Activated CD4-positive, alpha-beta T cell treated with anti-CD3 and anti-CD28 coated beads, Interleukin-10, Interleukin-2, amounts not matched to agents 100 ng/mL and 50 ng/mL, durations not matched to agents 16 hours and 8 hours (primary cell): ENCODE measurements at regions not wholly inside any gene's neighbourhood (a gene's known extent, or its start where the extent isn't known, plus 50 kb on each side); places are given as distances from the start of the nearest gene placed in this dataset.

Experiments
- DNase-seq: peaks from one replicate; pipeline ENCODE4 v3.0.0-alpha.2; 2020

DNA sequence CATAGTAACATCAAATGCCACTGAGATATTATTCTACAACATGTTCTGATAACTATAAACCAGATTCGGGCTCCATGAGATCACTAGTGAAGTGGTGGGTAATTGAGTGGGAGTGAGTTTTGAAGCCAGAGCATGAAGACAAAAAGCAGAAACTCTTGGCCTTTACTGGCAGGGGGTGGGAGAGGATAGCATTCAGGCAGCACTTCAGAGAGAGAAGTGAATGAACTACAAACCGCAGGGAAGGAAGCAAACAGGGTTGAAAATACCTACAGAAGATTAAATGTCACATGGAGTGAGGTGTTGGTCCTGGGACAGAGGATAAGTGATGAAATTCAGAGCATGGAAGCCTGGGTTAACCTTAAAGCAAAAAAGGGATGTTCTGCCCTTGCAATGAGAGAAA lies 250.0 kb downstream of the EPM2A start:
- no peak for DNase-seq

DNA sequence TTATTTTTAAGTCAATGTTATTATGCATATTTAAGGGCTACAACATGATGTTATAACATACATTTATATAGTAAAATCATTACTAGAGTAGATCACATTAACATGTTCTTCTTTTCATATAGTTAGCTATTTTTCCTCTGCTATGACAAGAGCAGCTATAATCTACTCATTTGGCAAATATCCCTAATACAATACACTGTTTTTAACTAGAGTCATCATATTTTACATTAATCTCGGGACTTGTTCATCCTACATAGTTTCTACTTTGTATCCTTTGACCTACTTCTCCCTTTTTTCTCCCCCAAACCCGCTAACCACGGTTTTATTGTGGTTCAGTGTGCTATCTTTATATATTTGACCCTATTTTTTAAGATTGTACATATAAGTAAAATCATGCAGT lies 249.0 kb downstream of the EPM2A start:
- DNase-seq = no peak

DNA sequence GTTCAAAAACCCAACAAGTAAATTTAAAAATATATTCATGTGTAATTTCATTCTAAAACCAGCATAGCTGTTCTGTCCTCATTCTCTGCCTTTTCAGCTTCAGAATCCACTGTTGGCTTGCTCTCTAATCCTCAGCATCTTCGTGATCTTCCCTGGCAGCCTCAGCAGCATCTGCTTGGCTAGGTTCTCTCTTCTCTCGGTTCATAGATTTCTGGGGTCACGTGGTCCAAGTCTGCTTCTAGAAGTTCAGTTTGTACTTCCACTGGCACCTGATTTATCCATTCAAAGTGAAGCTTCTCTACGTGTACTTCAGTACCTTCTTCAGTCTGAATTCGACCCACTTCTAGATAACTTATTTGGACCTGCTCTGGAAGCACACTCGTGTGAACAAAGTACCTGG lies 245.7 kb downstream of the EPM2A start:
- no peak for DNase-seq

DNA sequence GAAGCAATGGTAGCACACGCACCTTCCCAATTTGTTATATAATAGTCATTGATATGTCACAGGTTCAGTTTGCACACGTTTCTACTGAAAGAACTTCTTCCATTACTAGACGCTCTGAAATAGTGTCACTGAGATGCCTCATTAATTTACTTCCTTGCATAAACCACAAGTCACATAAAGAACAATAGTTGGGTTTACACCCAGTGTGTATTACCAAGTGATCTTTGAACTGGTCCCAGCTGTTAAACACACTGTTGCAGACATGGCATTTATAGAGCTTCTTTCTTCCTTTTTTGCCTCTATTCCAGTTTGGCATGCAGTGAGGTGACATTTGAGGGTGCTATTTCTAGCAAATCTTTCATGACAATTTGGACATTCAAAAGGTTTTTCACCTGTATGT lies 245.3 kb downstream of the EPM2A start:
- no peak for DNase-seq

DNA sequence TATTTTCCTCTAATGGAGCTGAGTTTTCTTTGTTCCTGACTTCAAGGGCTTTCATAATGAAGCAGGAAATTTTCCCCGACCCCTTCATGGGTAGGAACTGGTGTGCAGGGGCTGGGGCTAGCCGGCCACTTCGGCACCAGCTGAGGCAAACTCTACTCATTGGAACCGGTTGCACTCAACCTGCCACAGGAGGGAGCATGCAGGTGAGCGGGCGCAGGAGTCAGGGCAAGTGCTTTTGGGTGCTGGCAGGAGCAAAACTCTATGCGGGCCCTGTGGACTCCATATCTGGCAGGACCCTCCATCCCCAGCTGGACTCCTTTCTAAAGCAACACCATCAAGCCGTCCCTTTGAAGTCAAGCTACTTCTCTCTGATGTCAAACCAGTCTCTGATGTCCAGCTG lies 244.2 kb downstream of the EPM2A start:
- DNase-seq = no peak

DNA sequence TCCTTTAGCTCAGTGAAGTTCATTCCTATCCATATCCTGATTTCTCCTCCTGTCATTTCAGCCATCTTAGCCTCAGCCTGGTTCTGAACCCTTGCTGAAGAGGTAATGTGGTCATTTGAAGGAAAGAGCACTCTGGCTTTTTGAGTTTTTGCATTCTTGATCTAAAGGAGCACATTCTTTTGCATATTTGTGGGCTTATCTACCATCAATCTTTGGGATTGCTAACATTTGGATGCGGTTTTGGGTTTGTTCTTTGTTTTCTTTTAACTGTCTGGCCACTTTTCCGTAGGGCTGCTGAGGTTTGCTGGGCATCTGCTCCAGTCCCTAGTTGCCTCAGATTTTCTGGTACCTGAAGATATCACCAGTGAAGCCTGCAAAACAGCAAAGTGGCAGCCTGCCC lies 238.3 kb downstream of the EPM2A start:
- no peak for DNase-seq

DNA sequence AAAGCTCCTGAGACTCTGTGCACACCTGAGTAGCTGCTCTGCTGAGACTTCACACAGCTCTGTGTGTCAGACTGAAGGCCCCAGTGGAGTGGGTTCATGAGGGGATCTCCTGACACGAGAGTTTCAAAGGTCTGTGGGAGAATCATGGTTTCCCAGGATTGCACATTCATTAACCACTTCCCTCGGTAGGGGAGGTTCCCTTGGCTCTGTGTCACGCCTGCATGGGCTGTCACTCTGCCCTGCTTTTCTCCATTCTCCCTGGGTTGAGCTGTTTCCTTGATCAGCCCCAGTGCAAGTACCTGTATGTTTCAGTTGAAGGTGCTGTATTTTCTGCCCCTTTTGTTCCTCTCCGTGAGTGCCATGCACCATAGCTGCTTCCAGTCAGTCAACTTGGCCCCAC lies 236.9 kb downstream of the EPM2A start:
- no peak for DNase-seq

DNA sequence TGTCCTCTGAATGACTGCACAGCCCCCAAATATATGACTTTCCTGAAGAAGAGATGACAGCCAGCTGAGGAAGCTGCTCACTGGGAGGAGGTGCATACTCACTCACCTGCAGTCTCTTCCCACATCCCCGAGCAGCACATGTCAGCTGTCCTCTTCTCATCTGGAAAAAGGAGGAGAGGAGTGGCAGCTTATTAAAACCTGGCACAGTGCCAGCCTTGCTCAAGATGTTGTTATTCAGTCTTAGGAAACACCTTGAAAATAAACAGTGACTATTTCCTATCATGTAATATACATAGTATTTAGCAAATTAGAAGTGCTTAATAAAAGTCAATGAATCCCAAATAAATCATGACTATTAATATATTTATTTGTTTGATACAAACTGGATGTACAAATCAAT lies 232.9 kb downstream of the EPM2A start:
- DNase-seq = no peak

DNA sequence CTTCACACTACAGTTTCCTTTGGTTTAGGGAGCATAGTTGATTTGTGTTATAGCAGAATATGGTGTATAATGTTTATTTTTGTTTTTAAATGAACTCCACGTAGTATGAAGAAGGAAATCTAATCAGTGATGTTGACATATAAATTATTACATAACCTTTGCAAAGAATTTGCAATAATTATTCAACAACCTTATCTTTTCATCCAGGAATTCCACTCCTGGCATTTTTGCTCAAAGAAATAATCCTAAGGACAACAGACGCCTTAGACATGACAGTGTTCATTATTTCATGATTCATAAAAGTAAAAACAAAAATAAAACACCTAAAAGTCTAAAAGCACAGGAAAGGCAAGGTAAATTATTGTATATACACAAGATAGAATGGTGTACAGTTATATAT lies 229.2 kb downstream of the EPM2A start:
- no peak for DNase-seq

DNA sequence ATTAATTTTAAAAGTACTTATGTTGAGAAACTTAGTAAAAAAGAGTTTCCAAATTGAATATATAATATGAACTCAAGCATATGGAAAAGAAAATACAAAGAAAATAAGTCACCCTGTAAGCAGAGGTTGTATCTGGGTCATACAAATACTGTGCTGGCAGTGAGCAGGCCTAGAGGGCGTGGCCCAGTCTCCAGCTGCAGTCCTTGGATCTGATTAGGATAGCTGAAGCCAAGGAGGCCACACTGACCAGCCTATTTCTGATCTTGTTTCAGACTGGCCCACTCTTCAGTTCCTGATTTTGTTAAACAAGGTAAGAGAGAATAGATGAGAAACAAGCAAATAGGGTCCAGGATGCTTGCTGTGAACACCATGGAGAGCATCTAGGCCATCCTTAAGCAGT lies 228.8 kb downstream of the EPM2A start:
- DNase-seq = no peak

DNA sequence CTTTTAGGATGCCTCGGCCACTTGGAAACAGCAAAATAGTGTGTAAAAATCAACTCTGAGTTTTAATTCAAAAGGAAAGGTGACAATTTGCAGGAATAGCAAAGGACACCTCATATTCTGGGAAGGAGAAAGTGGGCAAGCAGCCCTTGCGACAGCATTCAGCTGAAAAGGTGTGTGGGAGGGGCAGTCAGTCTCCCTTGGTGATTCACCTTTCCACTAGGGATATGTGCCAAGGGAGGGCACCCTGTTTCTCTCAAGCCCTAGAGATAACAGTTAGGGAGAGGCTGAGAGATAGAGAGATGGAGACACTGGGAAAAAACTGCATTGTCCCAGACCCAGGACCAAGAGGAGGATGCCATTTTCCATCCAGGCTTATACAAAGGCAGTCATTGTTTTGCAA lies 228.1 kb downstream of the EPM2A start:
- no peak for DNase-seq

DNA sequence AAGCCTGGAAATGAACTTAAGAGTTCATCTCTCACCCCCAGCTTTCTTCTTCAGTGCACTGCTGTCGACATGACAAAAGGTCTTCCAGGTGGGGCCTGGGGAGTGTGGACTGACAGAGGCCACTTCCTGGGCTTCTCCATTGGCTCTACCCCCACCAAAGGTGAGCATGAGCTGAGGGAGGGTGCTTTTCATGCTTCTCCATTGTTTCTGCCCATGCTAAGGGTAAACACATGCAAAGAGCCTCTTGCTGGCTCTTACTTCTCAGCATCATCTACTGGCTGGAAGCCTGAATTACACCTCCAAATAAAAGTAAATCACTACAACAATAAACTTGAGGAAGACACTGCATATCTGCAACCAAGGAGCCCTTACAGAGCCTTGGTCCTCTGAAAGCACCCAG lies 227.2 kb downstream of the EPM2A start:
- DNase-seq = no peak

DNA sequence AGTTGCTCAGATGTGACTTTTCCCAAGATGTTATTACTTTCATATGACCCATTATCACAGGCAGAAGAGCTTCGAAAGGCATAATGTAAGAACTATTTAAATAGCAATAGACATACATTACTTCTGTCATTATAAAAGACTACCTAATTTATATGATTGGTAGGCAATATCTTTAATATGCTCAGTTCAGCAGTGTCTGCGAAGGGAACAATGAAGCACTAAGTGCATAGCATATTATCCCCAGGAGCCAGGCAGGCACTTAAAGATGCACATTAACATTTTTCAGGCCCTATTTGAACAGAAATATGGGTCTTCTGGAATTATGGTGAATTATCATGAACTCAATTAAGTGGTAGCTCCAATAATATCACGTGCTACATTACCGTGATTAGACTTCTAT lies 217.8 kb downstream of the EPM2A start:
- no peak for DNase-seq

DNA sequence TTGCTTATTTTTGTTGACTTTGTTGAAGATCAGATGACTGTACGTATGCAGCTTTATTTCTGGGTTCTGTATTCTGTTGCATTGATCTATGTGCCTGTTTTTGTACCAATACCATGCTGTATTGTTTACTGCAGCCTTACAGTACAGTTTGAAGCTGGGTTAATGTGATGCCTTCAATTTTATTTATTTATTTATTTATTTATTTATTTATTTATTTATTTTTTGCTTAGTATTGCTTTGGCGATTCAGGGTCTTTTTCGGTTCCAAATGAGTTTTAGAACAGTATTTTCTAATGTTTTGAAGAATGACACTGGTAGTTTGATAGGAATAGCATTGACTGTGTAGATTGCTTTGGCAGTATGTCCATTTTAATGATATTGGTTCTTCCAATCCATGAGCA lies 210.3 kb downstream of the EPM2A start:
- no peak for DNase-seq

DNA sequence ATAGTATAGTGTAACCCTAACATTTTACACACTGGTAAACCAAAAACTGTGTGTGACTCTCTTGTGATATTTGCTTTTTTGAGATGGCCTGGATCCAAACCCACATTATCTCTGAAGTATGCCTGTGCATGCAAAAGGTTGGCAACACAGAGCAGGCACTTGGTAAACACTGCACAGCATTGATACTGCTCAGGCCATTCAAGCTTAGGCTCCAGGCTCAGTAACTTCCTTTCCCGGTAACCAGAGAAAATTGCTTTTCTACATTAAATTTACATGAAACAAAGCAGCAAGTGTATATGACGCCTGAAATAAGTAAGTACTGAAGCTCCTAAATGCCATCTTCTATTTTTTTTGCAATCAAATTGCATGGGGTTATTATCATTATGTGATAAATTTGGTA lies 205.7 kb downstream of the EPM2A start:
- DNase-seq = no peak

DNA sequence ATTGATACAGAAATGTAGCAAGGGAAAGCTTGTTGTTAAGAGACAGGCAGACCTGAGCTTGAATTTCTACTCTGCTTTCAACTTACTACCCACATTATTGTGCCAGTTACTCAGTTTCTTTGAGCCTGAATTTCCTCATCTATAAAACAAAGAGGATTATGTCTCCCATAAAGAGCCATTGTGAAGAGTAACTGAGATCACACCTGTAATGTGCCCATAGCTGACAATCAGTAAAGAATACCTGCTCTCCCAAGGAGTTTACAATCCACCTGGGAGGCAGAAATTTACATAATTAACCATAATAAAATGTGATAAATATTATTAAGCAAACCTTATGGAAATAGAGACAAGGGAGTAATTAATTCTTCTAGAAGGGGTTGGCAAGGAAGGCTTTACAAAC lies 204.9 kb downstream of the EPM2A start:
- no peak for DNase-seq

DNA sequence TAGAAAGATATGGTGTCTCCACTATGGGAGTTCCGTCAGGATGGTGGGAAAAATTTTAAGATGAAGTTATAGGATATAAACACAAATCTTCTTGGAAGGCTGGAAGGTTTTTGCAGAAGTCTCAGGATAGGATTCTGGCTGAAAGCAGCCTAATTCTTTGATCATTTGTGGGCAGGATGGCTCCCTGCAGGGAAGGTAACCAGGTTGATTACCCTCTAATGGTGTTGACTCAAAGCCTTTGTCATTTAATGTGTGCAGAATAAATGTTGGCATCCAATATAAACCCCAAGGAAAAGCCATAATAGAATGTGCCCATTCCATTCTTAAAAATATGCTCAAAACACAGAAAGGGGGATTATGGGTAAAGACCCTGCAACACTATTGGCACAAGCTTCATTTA lies 204.3 kb downstream of the EPM2A start:
- DNase-seq = no peak

DNA sequence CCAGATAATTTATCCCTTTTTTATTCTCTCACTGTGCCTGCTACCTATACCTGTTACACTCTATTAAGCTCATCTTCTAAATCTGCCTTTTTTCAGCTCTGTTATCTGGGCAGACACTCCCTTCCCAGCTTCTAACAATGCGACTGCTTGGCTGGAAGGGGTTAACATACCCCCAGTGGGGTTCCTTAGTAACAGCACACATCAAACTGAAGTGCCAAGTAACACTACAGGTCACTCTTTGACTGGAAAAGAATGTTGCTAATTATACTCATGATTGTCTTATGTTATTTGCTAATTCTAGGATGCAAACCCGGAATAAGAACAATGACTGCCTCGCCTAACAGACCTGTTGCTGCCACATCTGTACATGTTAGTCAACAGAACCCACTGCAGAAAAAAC lies 203.5 kb downstream of the EPM2A start:
- no peak for DNase-seq

DNA sequence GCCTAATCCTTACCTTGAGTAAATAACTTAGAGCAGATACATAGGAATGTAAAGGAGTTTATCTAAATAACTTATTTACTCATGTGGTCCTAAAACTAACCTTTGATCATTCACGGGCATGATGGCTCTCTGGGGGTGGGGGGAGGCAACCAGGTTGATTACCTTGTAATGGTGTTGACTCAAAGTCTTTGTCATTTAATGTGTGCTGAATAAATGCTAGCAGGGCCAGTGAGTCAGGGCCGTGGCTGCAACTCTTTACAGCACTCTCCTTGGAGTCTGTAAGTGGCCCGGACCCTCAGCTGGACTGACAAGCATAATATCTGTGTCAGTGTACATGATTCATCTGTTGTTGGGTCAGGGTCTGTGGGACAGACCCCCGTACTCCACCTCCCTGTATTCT lies 203.0 kb downstream of the EPM2A start:
- no peak for DNase-seq

DNA sequence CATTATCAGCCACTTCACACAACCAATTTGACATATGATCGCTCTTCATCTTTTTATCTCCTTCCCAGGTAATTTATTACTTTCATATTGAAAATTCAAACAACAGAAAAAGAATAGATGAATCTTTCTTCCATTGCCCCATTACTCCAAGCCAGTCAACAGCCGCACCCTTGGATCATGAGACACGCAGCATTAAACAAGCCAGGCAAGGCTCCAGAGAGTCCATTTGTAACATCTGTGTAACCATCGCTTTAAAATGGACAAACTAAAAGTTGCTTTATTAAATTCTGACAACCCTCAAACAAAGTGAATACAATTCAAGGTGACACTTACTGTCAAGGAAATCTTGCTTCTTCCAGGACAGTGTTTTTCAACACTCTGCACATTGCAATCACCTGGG lies 200.3 kb downstream of the EPM2A start:
- DNase-seq = no peak

DNA sequence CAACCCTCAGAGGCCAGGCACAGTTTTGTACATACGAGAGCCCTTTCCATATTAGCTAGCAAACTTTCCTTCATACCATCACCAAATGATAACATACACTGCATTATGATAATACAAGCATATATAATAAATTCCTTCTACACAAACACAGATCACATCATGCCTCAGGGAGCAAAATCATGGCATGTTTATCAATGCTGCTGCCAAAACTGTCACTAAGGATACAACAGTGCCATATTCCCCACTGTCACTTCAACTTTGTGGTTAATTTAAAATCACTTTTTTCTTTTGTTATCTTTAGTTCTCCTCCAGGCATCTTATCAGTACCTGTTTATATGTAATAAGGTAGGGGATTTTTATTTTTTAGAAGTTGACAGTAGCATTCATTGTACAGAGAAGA lies 196.3 kb downstream of the EPM2A start:
- no peak for DNase-seq

DNA sequence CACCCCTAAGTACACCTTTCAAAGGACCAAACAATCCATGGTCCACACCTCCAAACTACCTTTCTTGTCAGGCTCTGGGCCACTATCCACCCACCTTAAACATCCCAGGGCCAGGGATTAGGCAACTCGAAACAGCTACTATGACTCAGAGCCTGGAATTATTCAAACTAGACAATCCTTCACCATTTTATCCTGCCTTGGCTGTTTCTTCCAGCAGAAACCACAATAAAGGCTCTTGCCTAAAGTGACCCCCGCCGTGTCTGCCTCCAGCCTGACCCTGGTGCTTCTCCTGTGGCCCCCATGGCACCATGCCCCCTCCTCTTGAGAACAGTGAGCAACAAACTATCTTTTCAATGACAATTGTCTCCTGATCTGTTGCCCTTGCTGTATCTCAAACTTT lies 195.5 kb downstream of the EPM2A start:
- no peak for DNase-seq

DNA sequence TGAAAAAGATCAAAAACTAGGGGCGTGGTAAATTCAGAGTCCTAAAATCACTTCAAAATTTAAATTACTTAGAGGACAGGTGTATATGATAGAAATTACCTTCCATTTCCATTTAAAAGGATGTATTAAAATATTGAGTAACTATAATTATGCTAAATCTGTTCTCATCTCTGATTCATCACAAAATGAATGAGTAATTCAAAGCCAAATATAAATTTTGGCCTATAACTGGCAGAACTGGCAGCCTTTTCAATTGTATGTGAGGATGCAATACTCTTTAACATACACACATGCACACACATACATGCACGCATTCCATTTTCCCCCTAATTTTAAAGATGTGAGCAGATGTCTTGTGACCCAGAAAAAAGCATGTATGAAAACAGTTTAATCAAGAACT lies 194.6 kb downstream of the EPM2A start:
- DNase-seq = no peak

DNA sequence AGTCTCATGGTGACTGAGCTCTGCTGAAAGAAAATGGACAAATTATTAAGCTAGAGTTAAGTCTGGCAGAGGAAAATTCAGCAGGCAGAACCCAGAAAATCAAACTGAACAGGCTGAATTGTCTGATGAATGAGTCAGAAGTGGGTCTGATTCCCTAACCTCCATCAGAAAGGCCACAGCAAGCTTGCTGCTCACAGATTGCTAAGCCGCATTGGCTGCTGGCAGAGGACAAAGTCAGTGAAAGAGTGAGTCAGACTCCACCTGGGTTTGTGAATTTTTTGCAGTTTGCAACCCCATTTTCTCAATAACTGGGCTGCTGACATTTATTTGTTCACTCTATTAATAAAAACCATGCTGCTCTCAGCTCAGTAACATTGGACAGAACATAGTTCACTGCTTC lies 191.3 kb downstream of the EPM2A start:
- DNase-seq = no peak

DNA sequence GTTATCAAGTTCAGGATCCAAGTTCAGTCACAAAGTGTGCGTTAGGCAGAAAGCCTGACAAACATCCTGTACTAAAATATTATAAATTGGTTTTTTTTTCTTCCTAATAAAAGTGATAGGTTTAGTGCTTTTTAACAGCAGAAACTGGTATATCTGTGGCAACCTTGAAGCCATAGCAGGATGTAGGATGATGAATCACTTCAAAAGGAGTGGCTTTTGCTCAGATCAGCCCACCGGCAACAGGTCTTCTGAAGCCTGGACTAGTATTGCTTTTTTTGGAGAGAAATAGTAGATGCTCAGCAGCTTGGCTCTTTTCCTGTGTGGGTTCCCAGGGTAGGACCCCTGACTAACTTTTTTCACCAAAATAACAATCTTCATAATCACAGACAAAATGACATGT lies 190.8 kb downstream of the EPM2A start:
- DNase-seq = no peak

DNA sequence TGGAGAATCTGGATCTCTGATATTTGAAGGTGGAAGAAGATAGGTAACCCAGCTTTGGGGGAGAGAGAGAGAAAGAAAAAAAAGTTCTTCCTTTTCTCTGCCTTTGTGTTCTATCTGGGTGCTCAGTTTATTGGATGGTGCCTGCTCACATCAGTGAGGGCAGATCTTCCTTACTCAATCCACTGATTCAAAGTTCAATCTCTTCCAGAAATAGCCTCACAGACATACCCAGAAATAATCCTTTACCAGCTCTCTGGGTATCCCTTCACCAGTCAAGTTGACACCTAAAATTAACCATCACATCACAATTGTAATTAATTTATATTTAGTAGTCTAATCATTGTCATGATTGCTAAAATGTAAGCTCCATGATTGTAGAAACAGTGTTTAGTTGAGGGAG lies 189.1 kb downstream of the EPM2A start:
- no peak for DNase-seq
